ENCODE measurements at regions not wholly inside any gene's neighbourhood (a gene's known extent, or its start where the extent isn't known, plus 50 kb on each side); places are given as distances from the start of the nearest gene placed in this dataset.
A peak's percentile ranks its signal among the peaks of the same experiment; 100 is the strongest.
"Not testable (repeated sequence)": the region's sequence is repeated elsewhere in the genome, so short reads cannot be mapped to it uniquely, and the experiment has no call there.

DNA sequence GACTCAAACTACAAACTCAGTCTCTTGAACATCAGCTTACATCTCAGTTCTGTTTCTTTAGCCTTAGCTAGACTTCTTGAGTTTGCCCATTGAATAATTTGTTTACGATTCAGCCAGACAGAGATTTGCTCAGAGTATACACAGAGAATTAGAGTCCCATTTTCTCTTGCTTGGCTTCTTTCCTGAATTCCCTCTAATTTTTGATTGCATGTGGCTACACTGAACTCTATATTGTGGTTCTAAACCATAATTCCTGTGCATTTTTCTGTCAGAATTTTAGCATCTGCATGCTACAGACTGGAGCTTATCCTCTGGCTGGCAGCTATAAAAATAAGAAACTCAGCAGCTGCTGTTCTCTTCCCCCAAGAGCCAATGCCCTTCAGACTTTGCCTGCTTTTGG is 354.9 kb downstream of the MDFIC start:
- TF ChIP-seq, protein P1, sequence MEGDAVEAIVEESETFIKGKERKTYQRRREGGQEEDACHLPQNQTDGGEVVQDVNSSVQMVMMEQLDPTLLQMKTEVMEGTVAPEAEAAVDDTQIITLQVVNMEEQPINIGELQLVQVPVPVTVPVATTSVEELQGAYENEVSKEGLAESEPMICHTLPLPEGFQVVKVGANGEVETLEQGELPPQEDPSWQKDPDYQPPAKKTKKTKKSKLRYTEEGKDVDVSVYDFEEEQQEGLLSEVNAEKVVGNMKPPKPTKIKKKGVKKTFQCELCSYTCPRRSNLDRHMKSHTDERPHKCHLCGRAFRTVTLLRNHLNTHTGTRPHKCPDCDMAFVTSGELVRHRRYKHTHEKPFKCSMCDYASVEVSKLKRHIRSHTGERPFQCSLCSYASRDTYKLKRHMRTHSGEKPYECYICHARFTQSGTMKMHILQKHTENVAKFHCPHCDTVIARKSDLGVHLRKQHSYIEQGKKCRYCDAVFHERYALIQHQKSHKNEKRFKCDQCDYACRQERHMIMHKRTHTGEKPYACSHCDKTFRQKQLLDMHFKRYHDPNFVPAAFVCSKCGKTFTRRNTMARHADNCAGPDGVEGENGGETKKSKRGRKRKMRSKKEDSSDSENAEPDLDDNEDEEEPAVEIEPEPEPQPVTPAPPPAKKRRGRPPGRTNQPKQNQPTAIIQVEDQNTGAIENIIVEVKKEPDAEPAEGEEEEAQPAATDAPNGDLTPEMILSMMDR (IDR thresholded peaks at IDR 0.05; ENCODE audit: low read depth, low read length), result no peak
- DNase-seq (ENCODE audit: low read depth in 2 of 2), result no peak
- no peak overlapping the region for H3K4me3 ChIP-seq (replicated peaks in 1 of 2; ENCODE audit: low read depth in 2 of 2, low read length in 2 of 2)

DNA sequence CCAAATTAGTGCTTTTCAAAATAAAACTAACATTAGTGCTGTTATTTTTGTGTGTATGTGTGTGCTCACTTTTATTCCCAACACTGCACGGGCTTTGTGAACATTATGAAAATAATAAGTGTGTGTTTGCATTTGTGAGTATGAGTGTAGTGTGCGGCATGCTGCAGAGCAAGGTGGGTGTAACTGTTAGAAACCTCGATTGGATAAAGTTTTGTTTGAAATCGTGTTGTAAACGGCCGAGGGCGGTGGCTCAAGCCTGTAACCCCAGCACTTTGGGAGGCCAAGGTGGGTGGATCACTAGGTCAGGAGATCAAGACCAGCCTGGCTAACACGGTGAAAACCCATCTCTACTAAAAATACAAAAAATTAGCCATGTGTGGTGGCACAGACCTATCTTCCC is 352.0 kb downstream of the MDFIC start:
- not testable (repeated sequence) for DNase-seq (ENCODE audit: low read depth in 2 of 2); H3K4me3 ChIP-seq (replicated peaks in 1 of 2; ENCODE audit: low read depth in 2 of 2, low read length in 2 of 2)

DNA sequence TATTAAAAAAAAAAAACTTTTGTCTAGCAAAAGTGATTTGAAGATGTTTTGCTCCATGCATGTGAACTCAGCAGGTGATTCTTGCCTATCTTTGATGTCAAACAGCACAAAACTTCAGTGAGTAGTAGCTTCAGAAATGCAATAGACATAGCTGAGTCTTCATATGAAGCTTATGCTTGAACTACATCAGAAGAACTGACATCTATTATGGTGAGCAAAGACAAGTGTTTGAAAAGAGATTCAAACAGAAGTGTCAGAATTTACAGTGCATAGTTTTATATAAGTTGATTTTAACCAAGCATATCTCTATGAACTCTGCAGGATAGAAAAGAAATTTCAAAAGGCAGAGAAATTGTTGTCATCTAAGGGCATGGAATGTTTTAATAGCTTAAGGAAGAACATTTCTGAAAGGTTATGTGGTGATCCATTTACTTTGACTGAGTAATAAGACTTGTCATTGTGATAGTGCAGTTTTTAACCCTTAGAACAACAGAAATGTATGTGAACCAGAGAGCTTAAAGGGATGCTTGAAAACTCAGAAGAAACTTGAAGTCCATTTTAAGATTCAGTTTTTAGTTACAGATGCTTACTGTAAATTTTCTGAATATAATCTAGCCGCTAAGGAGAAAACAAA is 351.4 kb downstream of the MDFIC start:
- TF ChIP-seq, protein P1 (IDR thresholded peaks at IDR 0.05; ENCODE audit: low read depth, low read length), result no peak
- H3K4me3 ChIP-seq (replicated peaks in 1 of 2; ENCODE audit: low read depth in 2 of 2, low read length in 2 of 2), result no peak overlapping the region
- DNase-seq (ENCODE audit: low read depth in 2 of 2), result no peak

DNA sequence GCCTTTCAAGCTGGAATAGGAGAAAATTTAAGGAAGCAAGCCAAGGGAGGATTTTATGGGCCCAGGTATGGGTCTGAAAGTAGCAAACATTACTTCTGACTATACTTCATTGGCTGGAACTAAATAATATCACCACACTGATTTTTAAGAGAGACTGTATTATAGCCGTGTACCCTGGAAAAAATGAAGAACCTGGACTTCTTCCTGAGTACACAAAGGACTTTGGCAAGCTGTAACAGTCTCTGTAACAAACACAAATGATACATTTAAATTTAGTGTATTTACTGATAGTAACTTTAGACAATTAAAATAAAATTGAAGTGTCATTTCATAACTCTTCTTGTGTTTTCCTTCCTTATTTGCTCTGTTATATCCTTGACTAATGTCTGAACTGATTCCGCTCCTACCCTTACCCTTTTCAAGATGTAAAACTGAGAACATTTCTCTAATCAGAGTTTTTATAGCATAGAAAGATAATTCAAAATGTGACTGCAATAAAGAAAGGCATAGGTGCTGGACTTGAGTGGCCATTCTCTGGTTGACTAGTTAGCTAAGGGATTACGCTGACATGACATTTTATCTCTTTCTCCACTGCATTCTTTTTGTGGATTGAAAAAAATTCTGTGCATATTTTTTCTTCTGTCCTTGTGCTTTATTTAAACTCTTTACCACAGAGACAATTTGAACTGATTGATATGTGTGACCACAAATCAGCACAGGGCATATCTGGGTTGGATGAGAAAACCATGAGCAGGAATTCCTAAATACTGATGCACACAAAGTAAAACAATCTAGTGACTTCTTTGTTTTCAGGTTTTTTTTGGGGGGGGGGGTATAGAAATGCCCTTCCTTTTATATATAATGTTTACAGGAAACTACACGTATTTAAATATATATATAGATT is 349.7 kb downstream of the MDFIC start:
- DNase-seq (ENCODE audit: low read depth in 2 of 2), result peak; percentile 9 to 43
- TF ChIP-seq, protein P1 (IDR thresholded peaks at IDR 0.05; ENCODE audit: low read depth, low read length), result no peak
- H3K4me3 ChIP-seq (replicated peaks in 1 of 2; ENCODE audit: low read depth in 2 of 2, low read length in 2 of 2), result no peak overlapping the region

DNA sequence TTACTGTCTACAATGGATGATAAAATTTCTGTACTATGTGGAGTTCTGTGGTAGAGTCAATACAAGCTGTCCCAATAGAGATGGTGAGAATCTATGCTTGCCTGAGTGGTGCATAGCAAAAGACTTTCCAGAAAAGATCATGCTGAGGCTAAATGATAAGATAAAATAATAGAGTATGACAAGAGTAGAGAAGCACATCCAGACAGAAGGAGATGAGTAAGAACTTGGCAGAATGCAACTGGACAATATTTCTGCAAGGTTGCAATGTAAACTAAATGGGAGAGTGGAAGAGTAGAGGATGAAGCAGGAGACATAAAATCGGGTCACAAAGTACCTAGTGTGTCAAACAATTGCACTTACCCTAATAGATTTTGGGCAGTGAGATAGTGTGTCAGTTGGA is 347.6 kb downstream of the MDFIC start:
- TF ChIP-seq, protein P1 (IDR thresholded peaks at IDR 0.05; ENCODE audit: low read depth, low read length), result no peak
- no peak overlapping the region for H3K4me3 ChIP-seq (replicated peaks in 1 of 2; ENCODE audit: low read depth in 2 of 2, low read length in 2 of 2)
- no peak for DNase-seq (ENCODE audit: low read depth in 2 of 2)

DNA sequence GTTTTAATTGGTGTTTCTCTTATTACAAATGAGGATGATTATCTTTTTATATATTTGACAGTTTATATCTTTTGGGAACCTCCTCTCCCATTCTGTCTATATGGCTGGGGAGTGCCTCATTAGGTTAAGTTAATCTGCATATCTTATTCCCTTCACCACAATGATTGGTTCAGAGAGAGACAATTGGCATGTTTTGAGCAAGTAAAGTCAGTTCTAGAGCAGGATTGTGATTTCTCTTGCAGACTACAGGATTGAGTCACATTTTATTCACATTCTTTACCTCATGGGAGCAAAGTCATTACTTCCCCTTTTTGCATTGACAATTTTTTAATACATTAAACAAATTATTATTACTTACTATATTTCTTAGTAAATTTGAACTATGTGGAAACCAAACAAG is 345.6 kb downstream of the MDFIC start:
- no peak overlapping the region for H3K4me3 ChIP-seq (replicated peaks in 1 of 2; ENCODE audit: low read depth in 2 of 2, low read length in 2 of 2)
- TF ChIP-seq, protein P1 (IDR thresholded peaks at IDR 0.05; ENCODE audit: low read depth, low read length), result no peak
- DNase-seq (ENCODE audit: low read depth in 2 of 2), result no peak

DNA sequence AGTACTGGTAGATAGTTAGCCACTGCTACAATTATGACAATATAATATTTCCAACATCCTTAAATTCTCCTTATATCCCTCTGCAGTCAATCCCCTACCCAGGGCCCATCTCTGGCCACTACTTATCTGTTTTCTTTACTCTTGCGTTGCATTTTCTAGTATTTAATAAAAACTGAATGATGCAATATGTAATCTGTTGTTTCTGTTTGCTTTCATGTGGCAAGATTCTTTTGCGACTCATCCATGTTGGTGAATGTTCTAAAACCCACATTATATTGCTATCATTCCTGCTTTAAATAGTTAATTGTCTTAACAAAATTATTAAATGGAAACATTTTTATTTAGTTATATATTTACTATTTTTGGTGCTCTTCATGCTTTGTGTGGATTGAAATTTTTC is 338.5 kb downstream of the MDFIC start:
- DNase-seq (ENCODE audit: low read depth in 2 of 2), result peak; percentile 10 to 17
- TF ChIP-seq, protein P1 (IDR thresholded peaks at IDR 0.05; ENCODE audit: low read depth, low read length), result no peak
- H3K4me3 ChIP-seq (replicated peaks in 1 of 2; ENCODE audit: low read depth in 2 of 2, low read length in 2 of 2), result no peak overlapping the region
